IgD-negative memory B cell (primary cell): ENCODE measurements at regions not wholly inside any gene's neighbourhood (a gene's known extent, or its start where the extent isn't known, plus 50 kb on each side); places are given as distances from the start of the nearest gene placed in this dataset.
"Not testable (repeated sequence)": the region's sequence is repeated elsewhere in the genome, so short reads cannot be mapped to it uniquely, and the experiment has no call there.

ENCODE experiments used
- H3K27ac Mint-ChIP-seq, 3 donors: one replicate each; pipeline ENCODE4 v1.8.0; 2020 to 2022; ENCODE audit warnings: mild to moderate bottlenecking in 3 of 3, mixed read lengths in 3 of 3, moderate library complexity in 1 of 3
- H3K27me3 Mint-ChIP-seq: one replicate; pipeline ENCODE4 v1.8.0; 2021; ENCODE audit warnings: mixed read lengths
- H3K36me3 Mint-ChIP-seq: one replicate; pipeline ENCODE4 v1.8.0; 2020; ENCODE audit warnings: mild to moderate bottlenecking, mixed read lengths
- H3K4me1 Mint-ChIP-seq, 3 donors: one replicate each; pipeline ENCODE4 v1.8.0; 2020 to 2022; ENCODE audit warnings: mixed read lengths in 3 of 3, mild to moderate bottlenecking in 1 of 3
- H3K4me3 Mint-ChIP-seq, 4 donors: one replicate each; pipeline ENCODE4 v1.8.0; 2020 to 2022; ENCODE audit warnings: mild to moderate bottlenecking in 4 of 4, mixed read lengths in 4 of 4, moderate library complexity in 3 of 4
- H3K9me3 Mint-ChIP-seq, 3 donors: one replicate each; pipeline ENCODE4 v1.8.0; 2020 to 2021; ENCODE audit warnings: mixed read lengths in 3 of 3, mild to moderate bottlenecking in 1 of 3

DNA sequence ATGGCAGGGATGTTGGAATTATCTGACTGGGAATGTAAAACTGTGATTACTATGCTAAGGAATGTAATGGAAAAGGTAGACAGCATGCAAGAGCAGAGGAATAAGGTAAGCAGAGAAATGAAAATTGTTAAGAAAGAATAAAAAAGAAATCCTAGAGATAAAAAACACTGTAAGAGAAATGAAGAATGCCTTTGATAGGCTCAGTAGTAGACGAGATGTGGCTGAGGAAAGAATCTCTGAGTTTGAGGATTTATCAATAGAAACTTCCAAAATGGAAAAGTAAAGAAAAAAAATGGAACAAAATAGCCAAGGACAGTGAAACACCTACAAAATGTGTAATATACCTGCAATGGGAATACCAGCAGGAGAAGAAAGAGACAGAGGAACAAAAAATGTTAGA, 468.5 kb upstream of the PIK3R1 start:
- Mint-ChIP-seq H3K36me3 (no peaks in the 10 kb centered on the region), H3K27ac (no peak overlapping the region), H3K27me3 (peaks cover 6% of the 10 kb centered on the region), H3K9me3 (peaks cover 10 to 20% (median 10%) of the 10 kb centered on the region in 3 donors), H3K4me1 (no peaks in the 10 kb centered on the region), H3K4me3 (no peak overlapping the region)

DNA sequence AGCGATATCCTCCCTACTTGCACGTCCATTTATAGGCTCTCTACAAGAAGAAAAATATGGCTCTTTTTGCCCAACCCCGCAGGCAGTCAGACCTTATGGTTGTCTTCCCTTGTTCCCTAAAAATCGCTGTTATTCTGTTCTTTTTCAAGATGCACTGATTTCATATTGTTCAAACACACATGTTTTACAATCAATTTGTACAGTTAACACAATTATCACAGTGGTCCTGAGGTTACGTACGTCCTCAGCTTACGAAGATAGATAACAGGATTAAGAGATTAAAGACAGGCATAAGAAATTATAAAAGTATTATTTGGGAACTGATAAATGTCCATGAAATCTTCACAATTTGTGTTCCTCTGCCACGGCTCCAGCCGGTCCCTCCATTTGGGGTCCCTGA, 468.9 kb upstream of the PIK3R1 start:
- not testable (repeated sequence) for H3K4me1 Mint-ChIP-seq, H3K27ac Mint-ChIP-seq, H3K27me3 Mint-ChIP-seq, H3K36me3 Mint-ChIP-seq
- peak overlapping the region in 1 of 4 donors; percentile 28 for H3K4me3 Mint-ChIP-seq
- peaks cover 10 to 20% (median 10%) of the 10 kb centered on the region in 3 donors for H3K9me3 Mint-ChIP-seq

DNA sequence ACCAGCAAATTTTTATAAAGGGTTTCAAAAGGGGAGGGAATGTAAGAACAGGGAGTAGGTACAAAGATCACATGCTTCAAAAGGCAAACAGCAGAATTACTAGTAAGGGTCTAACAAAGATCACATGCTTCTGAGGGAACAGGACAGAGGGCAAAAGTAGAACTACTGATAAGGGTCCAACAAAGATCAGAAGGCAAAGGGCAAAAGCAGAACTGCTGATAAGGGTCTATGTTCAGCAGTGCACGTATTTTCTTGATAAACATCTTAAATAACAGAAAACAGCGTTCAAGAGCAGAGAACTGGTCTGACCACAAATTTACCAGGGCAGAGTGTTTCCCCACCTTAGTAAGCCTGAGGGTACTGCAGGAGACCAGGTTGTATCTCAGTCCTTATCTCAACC, 469.5 kb upstream of the PIK3R1 start:
- Mint-ChIP-seq H3K9me3 (peaks cover 10 to 20% (median 10%) of the 10 kb centered on the region in 3 donors), H3K4me3 (no peak overlapping the region), H3K36me3 (no peaks in the 10 kb centered on the region)

DNA sequence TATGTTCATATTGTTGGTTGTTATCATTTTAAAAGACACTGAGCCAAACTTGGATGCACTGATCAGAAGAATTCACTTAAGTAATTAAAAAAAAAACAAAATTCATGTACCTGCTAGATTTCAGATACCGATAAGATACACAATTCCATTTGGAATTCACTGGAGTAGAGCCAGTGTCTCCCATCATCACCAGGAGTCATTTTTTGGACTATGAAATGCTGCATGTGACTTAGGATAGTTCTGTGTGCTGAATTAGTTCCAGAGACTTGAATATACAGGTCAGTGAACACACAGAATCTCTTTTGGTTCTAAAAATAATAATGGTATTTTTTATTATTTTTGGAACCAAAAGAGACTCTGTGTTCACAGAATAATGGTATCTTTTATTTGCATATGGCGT, 482.6 kb upstream of the PIK3R1 start:
- H3K4me3 Mint-ChIP-seq, result no peak overlapping the region
- peaks cover 2% of the 10 kb centered on the region for H3K27me3 Mint-ChIP-seq
- no peak overlapping the region for H3K27ac Mint-ChIP-seq
- H3K4me1 Mint-ChIP-seq, result no peaks in the 10 kb centered on the region
- peaks cover 0 to 2% (median 0%) of the 10 kb centered on the region in 3 donors for H3K9me3 Mint-ChIP-seq
- peaks cover 2% of the 10 kb centered on the region for H3K36me3 Mint-ChIP-seq

More for the DNA sequence above, 469.5 kb upstream of the PIK3R1 start:
- no peak overlapping the region for H3K27ac Mint-ChIP-seq
- peaks cover 6% of the 10 kb centered on the region for H3K27me3 Mint-ChIP-seq
- no peaks in the 10 kb centered on the region for H3K4me1 Mint-ChIP-seq

DNA sequence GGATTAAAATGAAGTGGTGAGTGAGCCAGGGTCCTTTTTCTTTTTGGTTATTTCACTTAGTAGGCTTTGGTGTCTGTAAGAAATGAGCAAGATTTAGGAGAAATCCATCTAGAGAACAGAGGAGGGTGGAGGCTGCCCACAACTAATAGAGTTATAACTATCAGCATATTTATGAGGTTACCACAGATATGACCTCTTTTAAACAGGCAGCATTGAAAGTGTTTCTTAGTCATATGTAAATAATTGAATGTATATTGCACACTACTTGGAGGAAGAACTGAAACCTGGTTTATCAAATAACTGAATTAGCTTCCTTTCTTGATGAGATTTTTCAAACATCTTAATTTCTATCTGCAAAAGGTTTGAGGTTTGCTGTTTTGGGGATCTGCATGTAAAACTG, 483.1 kb upstream of the PIK3R1 start:
- Mint-ChIP-seq H3K4me1 (no peaks in the 10 kb centered on the region), H3K9me3 (peaks cover 0 to 2% (median 0%) of the 10 kb centered on the region in 3 donors), H3K27me3 (peaks cover 2% of the 10 kb centered on the region), H3K4me3 (no peak overlapping the region), H3K36me3 (peaks cover 2% of the 10 kb centered on the region), H3K27ac (no peak overlapping the region)

DNA sequence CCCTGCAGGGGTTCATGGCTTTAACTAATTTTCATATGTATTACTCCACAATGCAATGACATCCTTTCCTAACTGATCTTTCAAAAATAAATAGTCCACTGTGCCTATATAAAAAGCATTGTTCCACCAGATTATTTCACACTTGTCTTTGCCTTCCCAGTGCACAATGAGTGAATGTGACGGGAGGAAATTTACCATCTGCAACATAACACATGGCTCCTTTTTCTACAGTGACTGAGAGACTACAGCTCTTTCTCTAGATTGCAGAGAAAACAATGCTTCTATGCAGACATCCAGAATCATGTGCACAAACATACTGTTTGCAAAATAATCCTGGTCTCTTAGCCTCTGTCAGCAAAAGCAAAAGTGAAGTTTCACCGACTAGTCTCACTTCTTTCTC, 483.7 kb upstream of the PIK3R1 start:
- H3K36me3 Mint-ChIP-seq, result peaks cover 2% of the 10 kb centered on the region
- peaks cover 2% of the 10 kb centered on the region for H3K27me3 Mint-ChIP-seq
- peaks cover 0 to 2% (median 0%) of the 10 kb centered on the region in 3 donors for H3K9me3 Mint-ChIP-seq
- no peak overlapping the region for H3K27ac Mint-ChIP-seq
- H3K4me1 Mint-ChIP-seq, result no peaks in the 10 kb centered on the region
- no peak overlapping the region for H3K4me3 Mint-ChIP-seq

DNA sequence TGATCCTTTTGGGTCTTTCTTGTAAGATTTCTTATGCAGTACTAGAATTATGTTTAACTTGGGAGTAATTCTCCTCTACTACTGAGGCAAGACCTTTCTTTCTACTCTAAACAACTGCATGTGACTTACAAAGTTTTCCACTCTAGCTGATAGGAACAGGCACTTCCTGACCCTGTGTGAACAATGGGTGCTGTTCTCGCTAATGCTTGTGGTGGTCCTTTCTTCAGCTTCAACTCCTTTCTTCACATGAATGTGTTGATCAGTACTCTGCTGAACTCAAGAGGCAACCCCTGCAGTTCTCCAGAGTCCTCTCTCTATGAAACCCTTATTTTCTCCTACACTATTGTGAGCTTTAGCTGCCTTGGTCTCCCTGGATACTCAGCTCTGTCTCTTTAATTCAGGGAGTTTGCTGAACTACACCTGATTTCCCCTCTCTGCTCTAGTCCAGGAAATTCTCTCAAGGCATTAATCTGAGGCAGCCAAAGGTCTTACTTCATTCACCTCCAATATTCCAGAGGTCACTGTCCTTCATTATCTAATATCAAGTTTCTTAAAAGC, 484.6 kb upstream of the PIK3R1 start:
- Mint-ChIP-seq H3K27ac (no peak overlapping the region), H3K36me3 (peaks cover 2% of the 10 kb centered on the region), H3K9me3 (peaks cover 0 to 2% (median 0%) of the 10 kb centered on the region in 3 donors), H3K4me1 (no peaks in the 10 kb centered on the region), H3K4me3 (no peak overlapping the region), H3K27me3 (peaks cover 2% of the 10 kb centered on the region)

DNA sequence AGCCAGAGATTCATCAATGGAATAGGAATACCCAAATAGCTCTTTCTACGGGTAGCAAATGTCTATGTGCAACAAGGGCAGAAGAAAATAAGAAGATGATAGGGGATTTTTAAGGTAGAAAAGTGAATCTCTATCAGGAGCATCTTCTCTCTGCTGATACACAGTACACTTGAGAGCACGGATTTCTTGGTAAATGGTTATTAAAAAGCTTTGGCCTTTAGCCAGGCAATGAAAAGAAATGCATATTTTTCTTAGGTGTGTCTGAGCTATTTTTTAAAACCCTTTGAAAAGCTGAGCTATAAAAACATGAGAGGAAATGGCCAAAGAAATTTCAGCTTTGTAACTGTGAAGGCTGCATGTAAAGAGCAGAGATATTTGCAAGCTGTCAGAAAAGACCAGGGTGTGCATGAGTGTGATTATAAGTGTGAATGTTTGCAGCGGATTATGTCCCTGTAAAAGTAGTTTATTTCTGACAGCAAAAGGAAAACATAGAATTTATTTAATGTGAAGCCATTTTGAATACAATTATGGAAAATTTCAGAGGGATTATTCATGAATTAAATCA, 487.1 kb upstream of the PIK3R1 start:
- H3K27ac Mint-ChIP-seq, result no peak overlapping the region
- peaks cover 2% of the 10 kb centered on the region for H3K36me3 Mint-ChIP-seq
- no peak overlapping the region for H3K4me3 Mint-ChIP-seq
- H3K4me1 Mint-ChIP-seq, result no peaks in the 10 kb centered on the region
- peaks cover 2% of the 10 kb centered on the region for H3K27me3 Mint-ChIP-seq
- H3K9me3 Mint-ChIP-seq, result peaks cover 0 to 2% (median 0%) of the 10 kb centered on the region in 3 donors

DNA sequence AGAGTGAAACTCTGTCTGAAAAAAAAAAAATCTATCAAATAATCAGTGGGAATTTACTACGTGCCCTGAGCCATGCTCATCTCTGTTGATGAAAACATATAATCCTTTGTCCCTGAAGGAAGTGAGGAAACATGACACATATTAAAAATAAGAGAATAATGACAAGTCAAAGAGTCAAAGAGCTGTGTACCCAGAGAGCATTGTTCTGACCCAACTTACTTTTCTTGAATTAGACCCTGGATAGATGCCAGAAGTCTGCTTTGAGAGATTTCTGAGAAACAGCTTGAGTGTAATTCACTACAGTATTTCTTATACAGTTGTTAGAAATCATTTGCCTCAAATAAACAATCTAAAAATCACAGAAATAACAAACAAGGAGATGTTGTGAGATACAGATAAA, 490.0 kb upstream of the PIK3R1 start:
- Mint-ChIP-seq H3K4me1 (no peaks in the 10 kb centered on the region), H3K4me3 (no peak overlapping the region), H3K9me3 (no peaks in the 10 kb centered on the region), H3K36me3 (no peaks in the 10 kb centered on the region), H3K27ac (peak overlapping the region in 1 of 3 donors; percentile 54), H3K27me3 (no peaks in the 10 kb centered on the region)

DNA sequence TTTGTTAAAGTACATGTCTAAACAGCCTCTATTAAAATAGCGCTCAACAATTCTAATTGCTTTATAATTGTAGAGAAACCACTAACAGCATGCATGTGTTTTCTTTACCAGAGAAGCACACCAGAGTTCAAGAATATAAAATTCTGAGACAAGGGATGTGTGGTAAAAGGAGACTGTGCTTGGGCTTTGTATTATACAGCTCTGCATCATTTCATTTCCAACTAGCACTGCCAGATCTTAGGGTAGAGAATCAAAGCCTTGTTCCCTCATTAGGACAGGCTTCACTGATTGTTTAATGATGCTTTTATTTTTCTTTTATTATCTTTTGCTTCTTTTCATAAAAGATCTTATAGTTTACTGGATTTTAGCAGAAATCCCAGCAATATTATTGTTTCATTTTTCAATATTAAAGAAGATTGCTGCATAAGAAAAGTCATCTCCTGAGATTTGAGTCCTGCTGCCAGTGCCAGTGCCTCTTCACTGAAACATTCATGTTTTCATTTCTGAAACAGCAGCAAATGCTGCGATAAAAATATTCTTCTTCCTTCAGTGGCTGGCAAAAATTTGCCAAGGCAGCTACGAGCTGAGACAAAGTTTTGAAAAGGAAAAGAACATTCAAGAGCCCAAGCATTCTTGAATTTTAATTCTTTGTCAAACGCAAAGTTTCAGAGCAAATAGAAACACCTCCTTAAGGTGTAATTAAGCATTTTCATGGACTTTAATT, 491.0 kb upstream of the PIK3R1 start:
- H3K4me3 Mint-ChIP-seq, result no peak overlapping the region
- no peaks in the 10 kb centered on the region for H3K36me3 Mint-ChIP-seq
- H3K27me3 Mint-ChIP-seq, result no peaks in the 10 kb centered on the region
- no peak overlapping the region for H3K27ac Mint-ChIP-seq
- H3K9me3 Mint-ChIP-seq, result no peaks in the 10 kb centered on the region
- H3K4me1 Mint-ChIP-seq, result no peaks in the 10 kb centered on the region

DNA sequence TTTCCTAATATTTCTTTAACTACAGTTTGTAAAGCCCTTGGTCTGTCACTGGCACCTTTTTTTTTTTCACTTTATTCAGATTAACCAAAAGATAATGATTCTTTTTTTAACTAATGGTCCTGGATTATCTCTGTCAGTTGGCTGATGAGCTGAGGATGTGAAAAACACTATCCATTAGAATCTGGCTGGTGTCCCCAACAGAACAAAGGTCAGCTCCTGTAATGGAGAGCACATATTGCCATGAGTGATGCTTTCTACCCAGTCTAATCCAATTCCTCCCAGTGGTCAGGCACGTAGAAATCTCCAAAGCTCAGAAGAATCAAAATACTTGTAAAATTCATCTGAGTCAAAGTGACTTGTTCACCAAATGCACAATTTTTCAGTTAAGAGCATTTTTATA, 491.7 kb upstream of the PIK3R1 start:
- Mint-ChIP-seq H3K27me3 (no peaks in the 10 kb centered on the region), H3K36me3 (no peaks in the 10 kb centered on the region), H3K27ac (no peak overlapping the region), H3K4me3 (no peak overlapping the region), H3K4me1 (no peaks in the 10 kb centered on the region), H3K9me3 (no peaks in the 10 kb centered on the region)

DNA sequence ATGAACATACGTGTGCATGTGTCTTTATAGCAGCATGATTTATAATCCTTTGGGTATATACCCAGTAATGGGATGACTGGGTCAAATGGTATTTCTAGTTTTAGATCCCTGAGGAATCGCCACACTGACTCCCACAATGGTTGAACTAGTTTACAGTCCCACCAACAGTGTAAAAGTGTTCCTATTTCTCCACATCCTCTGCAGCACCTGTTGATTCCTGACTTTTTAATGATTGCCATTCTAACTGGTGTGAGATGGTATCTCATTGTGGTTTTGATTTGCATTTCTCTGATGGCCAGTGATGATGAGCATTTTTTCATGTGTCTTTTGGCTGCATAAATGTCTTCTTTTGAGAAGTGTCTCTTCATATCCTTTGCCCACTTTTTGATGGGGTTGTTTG, 493.0 kb upstream of the PIK3R1 start:
- H3K4me3 Mint-ChIP-seq, H3K4me1 Mint-ChIP-seq, H3K27ac Mint-ChIP-seq, H3K27me3 Mint-ChIP-seq, H3K9me3 Mint-ChIP-seq, H3K36me3 Mint-ChIP-seq: not testable (repeated sequence)

DNA sequence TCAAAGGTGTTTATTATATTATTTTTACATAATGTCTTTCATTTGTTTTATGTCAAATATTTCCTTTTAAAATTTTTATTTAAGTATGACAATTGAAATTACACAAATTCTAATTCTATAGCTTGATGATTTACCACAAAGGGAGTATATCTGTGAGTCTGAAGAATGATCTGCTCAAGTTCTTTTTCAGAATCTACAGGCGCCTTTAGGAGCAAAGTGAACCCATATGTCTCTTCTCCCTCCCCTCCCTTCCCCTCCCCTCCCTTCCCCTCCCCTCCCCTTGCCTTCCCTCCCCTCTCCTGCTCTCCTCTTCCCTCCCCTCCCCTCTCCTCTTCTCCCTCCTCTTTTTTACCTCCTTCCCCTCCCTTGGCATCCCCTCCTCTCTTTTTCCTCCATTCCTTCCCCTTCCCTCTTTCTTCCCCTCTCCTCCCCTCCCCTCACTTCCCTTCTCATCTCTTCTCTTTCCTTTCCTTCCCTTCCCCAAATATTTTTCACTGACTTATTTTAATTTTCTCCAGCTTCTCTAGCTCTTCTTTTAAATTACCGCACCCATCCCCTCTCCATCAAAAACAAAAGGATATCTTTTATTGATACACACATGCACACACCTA, 495.3 kb upstream of the PIK3R1 start:
- no peaks in the 10 kb centered on the region for H3K9me3 Mint-ChIP-seq
- no peaks in the 10 kb centered on the region for H3K27me3 Mint-ChIP-seq
- no peak overlapping the region for H3K27ac Mint-ChIP-seq
- no peaks in the 10 kb centered on the region for H3K4me1 Mint-ChIP-seq
- H3K4me3 Mint-ChIP-seq, result no peak overlapping the region
- no peaks in the 10 kb centered on the region for H3K36me3 Mint-ChIP-seq

DNA sequence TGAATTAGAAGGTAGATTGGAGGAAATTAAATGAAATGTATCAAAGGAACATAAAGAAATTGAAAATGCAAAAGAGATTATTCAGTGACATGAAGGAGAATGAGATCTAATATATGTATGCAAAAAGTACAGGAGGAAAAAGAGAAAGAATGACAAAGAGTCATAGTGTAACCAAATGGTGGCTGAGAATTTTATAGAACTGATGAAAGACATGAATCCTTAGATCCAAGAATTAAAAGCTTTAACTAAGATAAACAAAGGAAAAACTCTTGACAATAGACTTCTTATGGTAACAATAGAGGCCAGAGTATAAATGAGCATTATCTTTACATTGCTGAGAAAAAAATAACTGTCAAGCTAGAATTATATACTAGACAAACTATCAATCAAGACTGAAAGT, 505.4 kb upstream of the CD180 start:
- Mint-ChIP-seq H3K4me1 (no peaks in the 10 kb centered on the region), H3K4me3 (peak overlapping the region in 1 of 4 donors; percentile 14), H3K27ac (no peak overlapping the region), H3K36me3 (no peaks in the 10 kb centered on the region), H3K9me3 (peaks cover 2 to 9% (median 5%) of the 10 kb centered on the region in 3 donors), H3K27me3 (no peaks in the 10 kb centered on the region)

DNA sequence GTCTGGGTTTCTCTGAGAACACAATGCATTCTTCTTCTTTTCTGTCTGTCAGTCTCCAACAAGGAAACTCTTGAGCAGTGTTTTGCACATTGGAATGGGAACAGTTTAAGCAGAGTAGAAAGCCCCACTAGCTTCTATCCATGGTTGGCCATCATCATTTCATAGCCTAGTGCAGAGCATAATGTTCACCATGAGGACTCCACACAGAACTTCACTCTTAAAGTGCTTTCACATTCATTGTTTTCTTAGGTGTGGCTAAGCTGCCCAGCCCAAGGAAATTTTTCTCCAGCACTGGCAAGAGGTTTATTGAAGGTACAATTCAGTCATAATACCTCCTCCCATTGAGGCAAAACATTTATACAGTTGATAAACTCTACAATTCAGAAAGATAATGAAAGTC, 503.0 kb upstream of the CD180 start:
- Mint-ChIP-seq H3K27ac (no peak overlapping the region), H3K36me3 (no peaks in the 10 kb centered on the region), H3K4me1 (no peaks in the 10 kb centered on the region), H3K27me3 (peaks cover 2% of the 10 kb centered on the region), H3K9me3 (peaks cover 2 to 9% (median 5%) of the 10 kb centered on the region in 3 donors), H3K4me3 (no peak overlapping the region)
